Breast epithelium (tissue), 3 donors: ENCODE measurements at regions not wholly inside any gene's neighbourhood (a gene's known extent, or its start where the extent isn't known, plus 50 kb on each side); places are given as distances from the start of the nearest gene placed in this dataset.

ENCODE experiments used
- POLR2AphosphoS5 ChIP-seq, 3 donors: sonication (generic); formaldehyde crosslinking; IDR thresholded peaks; one replicate each; pipeline ENCODE4 v1.6.1; 2017; ENCODE audit warnings: antibody characterized with exemption in 3 of 3
- TF ChIP-seq, protein P1 (sequence below), 3 donors: fragments of 450-650 bp; IDR thresholded peaks; one replicate each; pipeline ENCODE4 v1.5.1; 2016 to 2017; ENCODE audit warnings: antibody characterized with exemption in 3 of 3, mild to moderate bottlenecking in 3 of 3, moderate library complexity in 3 of 3

DNA sequence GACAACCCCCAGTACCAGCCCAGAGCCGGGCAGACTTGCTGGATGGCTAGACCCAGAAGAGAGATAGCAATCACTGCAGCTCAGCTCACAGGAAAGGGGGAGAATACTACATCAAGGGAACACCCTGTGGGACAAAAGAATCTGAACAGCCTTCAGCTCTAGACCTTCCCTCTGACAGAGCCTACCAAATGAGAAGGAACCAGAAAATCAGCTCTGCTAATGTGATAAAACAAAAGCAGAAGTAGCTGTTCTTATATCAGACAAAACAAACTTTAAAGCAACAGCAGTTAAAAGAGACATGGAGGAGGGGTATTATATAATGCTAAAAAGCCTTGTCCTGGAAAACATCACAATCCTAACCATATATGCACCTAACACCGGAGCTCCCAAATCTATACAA lies 283.3 kb downstream of the KLF13 start:
- no peak for TF ChIP-seq POLR2AphosphoS5 (IDR thresholded peaks at IDR 0.05)
- TF ChIP-seq, protein P1, sequence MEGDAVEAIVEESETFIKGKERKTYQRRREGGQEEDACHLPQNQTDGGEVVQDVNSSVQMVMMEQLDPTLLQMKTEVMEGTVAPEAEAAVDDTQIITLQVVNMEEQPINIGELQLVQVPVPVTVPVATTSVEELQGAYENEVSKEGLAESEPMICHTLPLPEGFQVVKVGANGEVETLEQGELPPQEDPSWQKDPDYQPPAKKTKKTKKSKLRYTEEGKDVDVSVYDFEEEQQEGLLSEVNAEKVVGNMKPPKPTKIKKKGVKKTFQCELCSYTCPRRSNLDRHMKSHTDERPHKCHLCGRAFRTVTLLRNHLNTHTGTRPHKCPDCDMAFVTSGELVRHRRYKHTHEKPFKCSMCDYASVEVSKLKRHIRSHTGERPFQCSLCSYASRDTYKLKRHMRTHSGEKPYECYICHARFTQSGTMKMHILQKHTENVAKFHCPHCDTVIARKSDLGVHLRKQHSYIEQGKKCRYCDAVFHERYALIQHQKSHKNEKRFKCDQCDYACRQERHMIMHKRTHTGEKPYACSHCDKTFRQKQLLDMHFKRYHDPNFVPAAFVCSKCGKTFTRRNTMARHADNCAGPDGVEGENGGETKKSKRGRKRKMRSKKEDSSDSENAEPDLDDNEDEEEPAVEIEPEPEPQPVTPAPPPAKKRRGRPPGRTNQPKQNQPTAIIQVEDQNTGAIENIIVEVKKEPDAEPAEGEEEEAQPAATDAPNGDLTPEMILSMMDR (IDR thresholded peaks at IDR 0.05) = no peak
